ENCODE measurements at regions not wholly inside any gene's neighbourhood (a gene's known extent, or its start where the extent isn't known, plus 50 kb on each side); places are given as distances from the start of the nearest gene placed in this dataset.

DNA sequence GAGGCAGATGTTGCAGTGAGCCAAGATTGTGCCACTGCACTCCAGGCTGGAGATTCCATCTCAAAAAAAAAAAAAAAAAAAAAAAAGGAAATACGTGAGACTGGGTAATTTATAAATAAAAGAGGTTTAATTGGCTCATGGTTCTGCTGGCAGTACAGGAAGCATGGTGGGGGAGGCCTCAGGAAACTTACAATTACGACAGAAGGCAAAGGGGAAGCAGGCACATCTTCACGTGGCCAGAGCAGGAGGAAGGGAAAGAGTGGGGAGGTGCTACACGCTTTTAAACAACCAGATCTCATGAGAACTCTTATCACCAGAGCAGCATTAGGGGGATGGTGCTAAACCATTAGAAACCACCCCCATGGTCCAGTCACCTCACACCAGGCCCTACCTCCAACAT, 138.2 kb upstream of the IL12A start:
- DNase-seq (ENCODE audit: low spot score): no peak
- H3K27ac Mint-ChIP-seq: no peak overlapping the region
- no peak overlapping the region for H3K27ac ChIP-seq (ENCODE audit: low read depth)
- H3K4me1 Mint-ChIP-seq: peaks cover 32% of the 10 kb centered on the region
- no peaks in the 10 kb centered on the region for H3K9me2 ChIP-seq (ENCODE audit: insufficient read depth)
- no peaks in the 10 kb centered on the region for H3K36me3 ChIP-seq (ENCODE audit: insufficient read depth)
- peaks cover 22% of the 10 kb centered on the region for H3K36me3 Mint-ChIP-seq (ENCODE audit: low read depth)
- no peak for ATAC-seq
- peaks cover 5% of the 10 kb centered on the region for H3K27me3 Mint-ChIP-seq (ENCODE audit: insufficient read depth, low read depth, poor library complexity)
- H3K4me3 Mint-ChIP-seq: no peak overlapping the region
- H4K20me1 ChIP-seq (replicated peaks; ENCODE audit: insufficient read depth): no peaks in the 10 kb centered on the region
- H3K4me1 ChIP-seq (ENCODE audit: insufficient read depth): peaks cover 17% of the 10 kb centered on the region
- no peaks in the 10 kb centered on the region for H3F3A ChIP-seq (replicated peaks; ENCODE audit: low read depth)
- H3K4me2 ChIP-seq: no peak overlapping the region
- peaks cover 6% of the 10 kb centered on the region; the same call in 1 of the 3 replicates for H3K9me3 Mint-ChIP-seq
- H3K27me3 ChIP-seq (ENCODE audit: insufficient read depth): no peaks in the 10 kb centered on the region
- H2AFZ ChIP-seq: no peak overlapping the region
- H3K4me3 ChIP-seq: no peak overlapping the region
- TF ChIP-seq, protein P1, sequence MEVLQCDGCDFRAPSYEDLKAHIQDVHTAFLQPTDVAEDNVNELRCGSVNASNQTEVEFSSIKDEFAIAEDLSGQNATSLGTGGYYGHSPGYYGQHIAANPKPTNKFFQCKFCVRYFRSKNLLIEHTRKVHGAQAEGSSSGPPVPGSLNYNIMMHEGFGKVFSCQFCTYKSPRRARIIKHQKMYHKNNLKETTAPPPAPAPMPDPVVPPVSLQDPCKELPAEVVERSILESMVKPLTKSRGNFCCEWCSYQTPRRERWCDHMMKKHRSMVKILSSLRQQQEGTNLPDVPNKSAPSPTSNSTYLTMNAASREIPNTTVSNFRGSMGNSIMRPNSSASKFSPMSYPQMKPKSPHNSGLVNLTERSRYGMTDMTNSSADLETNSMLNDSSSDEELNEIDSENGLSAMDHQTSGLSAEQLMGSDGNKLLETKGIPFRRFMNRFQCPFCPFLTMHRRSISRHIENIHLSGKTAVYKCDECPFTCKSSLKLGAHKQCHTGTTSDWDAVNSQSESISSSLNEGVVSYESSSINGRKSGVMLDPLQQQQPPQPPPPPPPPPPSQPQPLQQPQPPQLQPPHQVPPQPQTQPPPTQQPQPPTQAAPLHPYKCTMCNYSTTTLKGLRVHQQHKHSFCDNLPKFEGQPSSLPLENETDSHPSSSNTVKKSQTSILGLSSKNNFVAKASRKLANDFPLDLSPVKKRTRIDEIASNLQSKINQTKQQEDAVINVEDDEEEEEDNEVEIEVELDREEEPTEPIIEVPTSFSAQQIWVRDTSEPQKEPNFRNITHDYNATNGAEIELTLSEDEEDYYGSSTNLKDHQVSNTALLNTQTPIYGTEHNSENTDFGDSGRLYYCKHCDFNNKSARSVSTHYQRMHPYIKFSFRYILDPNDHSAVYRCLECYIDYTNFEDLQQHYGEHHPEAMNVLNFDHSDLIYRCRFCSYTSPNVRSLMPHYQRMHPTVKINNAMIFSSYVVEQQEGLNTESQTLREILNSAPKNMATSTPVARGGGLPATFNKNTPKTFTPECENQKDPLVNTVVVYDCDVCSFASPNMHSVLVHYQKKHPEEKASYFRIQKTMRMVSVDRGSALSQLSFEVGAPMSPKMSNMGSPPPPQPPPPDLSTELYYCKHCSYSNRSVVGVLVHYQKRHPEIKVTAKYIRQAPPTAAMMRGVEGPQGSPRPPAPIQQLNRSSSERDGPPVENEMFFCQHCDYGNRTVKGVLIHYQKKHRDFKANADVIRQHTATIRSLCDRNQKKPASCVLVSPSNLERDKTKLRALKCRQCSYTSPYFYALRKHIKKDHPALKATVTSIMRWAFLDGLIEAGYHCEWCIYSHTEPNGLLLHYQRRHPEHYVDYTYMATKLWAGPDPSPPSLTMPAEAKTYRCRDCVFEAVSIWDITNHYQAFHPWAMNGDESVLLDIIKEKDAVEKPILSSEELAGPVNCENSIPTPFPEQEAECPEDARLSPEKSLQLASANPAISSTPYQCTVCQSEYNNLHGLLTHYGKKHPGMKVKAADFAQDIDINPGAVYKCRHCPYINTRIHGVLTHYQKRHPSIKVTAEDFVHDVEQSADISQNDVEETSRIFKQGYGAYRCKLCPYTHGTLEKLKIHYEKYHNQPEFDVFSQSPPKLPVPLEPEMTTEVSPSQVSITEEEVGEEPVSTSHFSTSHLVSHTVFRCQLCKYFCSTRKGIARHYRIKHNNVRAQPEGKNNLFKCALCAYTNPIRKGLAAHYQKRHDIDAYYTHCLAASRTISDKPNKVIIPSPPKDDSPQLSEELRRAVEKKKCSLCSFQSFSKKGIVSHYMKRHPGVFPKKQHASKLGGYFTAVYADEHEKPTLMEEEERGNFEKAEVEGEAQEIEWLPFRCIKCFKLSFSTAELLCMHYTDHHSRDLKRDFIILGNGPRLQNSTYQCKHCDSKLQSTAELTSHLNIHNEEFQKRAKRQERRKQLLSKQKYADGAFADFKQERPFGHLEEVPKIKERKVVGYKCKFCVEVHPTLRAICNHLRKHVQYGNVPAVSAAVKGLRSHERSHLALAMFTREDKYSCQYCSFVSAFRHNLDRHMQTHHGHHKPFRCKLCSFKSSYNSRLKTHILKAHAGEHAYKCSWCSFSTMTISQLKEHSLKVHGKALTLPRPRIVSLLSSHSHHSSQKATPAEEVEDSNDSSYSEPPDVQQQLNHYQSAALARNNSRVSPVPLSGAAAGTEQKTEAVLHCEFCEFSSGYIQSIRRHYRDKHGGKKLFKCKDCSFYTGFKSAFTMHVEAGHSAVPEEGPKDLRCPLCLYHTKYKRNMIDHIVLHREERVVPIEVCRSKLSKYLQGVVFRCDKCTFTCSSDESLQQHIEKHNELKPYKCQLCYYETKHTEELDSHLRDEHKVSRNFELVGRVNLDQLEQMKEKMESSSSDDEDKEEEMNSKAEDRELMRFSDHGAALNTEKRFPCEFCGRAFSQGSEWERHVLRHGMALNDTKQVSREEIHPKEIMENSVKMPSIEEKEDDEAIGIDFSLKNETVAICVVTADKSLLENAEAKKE (CRISPR knock-in tag; IDR thresholded peaks at IDR 0.05): no peak
- TF ChIP-seq ZNF331 (CRISPR knock-in tag; IDR thresholded peaks at IDR 0.05; ENCODE audit: low read depth) (no peak), EZH2 (IDR thresholded peaks at IDR 0.05; ENCODE audit: low read depth, unreplicated experiment) (no peak), EZH2phosphoT487 (IDR thresholded peaks at IDR 0.05; ENCODE audit: unreplicated experiment) (no peak), NANOG (IDR thresholded peaks at IDR 0.05; ENCODE audit: borderline replicate concordance) (no peak), JUNB (IDR thresholded peaks at IDR 0.05; ENCODE audit: unreplicated experiment) (no peak), POLR2AphosphoS5 (IDR thresholded peaks at IDR 0.05; ENCODE audit: low read depth) (no peak), STAT1 (IDR thresholded peaks at IDR 0.05; ENCODE audit: unreplicated experiment) (no peak), CREB1 (CRISPR knock-in tag; IDR thresholded peaks at IDR 0.05; ENCODE audit: low read depth) (no peak), ZNF114 (CRISPR knock-in tag; IDR thresholded peaks at IDR 0.05) (no peak)
- TF ChIP-seq, protein P2, sequence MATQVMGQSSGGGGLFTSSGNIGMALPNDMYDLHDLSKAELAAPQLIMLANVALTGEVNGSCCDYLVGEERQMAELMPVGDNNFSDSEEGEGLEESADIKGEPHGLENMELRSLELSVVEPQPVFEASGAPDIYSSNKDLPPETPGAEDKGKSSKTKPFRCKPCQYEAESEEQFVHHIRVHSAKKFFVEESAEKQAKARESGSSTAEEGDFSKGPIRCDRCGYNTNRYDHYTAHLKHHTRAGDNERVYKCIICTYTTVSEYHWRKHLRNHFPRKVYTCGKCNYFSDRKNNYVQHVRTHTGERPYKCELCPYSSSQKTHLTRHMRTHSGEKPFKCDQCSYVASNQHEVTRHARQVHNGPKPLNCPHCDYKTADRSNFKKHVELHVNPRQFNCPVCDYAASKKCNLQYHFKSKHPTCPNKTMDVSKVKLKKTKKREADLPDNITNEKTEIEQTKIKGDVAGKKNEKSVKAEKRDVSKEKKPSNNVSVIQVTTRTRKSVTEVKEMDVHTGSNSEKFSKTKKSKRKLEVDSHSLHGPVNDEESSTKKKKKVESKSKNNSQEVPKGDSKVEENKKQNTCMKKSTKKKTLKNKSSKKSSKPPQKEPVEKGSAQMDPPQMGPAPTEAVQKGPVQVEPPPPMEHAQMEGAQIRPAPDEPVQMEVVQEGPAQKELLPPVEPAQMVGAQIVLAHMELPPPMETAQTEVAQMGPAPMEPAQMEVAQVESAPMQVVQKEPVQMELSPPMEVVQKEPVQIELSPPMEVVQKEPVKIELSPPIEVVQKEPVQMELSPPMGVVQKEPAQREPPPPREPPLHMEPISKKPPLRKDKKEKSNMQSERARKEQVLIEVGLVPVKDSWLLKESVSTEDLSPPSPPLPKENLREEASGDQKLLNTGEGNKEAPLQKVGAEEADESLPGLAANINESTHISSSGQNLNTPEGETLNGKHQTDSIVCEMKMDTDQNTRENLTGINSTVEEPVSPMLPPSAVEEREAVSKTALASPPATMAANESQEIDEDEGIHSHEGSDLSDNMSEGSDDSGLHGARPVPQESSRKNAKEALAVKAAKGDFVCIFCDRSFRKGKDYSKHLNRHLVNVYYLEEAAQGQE (IDR thresholded peaks at IDR 0.05; ENCODE audit: unreplicated experiment): no peak
- TF ChIP-seq, protein P3, sequence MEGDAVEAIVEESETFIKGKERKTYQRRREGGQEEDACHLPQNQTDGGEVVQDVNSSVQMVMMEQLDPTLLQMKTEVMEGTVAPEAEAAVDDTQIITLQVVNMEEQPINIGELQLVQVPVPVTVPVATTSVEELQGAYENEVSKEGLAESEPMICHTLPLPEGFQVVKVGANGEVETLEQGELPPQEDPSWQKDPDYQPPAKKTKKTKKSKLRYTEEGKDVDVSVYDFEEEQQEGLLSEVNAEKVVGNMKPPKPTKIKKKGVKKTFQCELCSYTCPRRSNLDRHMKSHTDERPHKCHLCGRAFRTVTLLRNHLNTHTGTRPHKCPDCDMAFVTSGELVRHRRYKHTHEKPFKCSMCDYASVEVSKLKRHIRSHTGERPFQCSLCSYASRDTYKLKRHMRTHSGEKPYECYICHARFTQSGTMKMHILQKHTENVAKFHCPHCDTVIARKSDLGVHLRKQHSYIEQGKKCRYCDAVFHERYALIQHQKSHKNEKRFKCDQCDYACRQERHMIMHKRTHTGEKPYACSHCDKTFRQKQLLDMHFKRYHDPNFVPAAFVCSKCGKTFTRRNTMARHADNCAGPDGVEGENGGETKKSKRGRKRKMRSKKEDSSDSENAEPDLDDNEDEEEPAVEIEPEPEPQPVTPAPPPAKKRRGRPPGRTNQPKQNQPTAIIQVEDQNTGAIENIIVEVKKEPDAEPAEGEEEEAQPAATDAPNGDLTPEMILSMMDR (conservative IDR thresholded peaks at IDR 0.05; ENCODE audit: low read depth in 2 of 2): no peak
- TF ChIP-seq, protein P4, sequence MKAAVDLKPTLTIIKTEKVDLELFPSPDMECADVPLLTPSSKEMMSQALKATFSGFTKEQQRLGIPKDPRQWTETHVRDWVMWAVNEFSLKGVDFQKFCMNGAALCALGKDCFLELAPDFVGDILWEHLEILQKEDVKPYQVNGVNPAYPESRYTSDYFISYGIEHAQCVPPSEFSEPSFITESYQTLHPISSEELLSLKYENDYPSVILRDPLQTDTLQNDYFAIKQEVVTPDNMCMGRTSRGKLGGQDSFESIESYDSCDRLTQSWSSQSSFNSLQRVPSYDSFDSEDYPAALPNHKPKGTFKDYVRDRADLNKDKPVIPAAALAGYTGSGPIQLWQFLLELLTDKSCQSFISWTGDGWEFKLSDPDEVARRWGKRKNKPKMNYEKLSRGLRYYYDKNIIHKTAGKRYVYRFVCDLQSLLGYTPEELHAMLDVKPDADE (IDR thresholded peaks at IDR 0.05): no peak
- peaks cover 71% of the 10 kb centered on the region for H3K79me2 ChIP-seq (replicated peaks; ENCODE audit: insufficient read depth)
